OCI-LY1 (cell line): ENCODE measurements at regions not wholly inside any gene's neighbourhood (a gene's known extent, or its start where the extent isn't known, plus 50 kb on each side); places are given as distances from the start of the nearest gene placed in this dataset.

ENCODE experiments used
- H2AFZ ChIP-seq: fragments of 200-600 bp; sonication (generic), shearing (Covaris generic); 2 replicates; pipeline ENCODE4 v1.6.0; 2014; ENCODE audit warnings: antibody characterized with exemption, mild to moderate bottlenecking, low read length
- H3F3A ChIP-seq: fragments of 200-600 bp; sonication (generic), shearing (Covaris generic); 2 replicates; pipeline ENCODE4 v1.6.0; 2014; ENCODE audit warnings: mild to moderate bottlenecking, antibody characterized with exemption, low read length, moderate library complexity; ENCODE audit not compliant: insufficient read depth
- H3K27ac ChIP-seq: fragments of 200-600 bp; sonication (generic); 2 replicates; pipeline ENCODE4 v1.5.1; 2014; ENCODE audit warnings: low read length, mixed run types, mild to moderate bottlenecking, low read depth; ENCODE audit not compliant: poor library complexity, severe bottlenecking
- H3K27me3 ChIP-seq: fragments of 200-600 bp; sonication (generic); 2 replicates; pipeline ENCODE4 v1.6.0; 2014; ENCODE audit warnings: antibody characterized with exemption, mild to moderate bottlenecking, low read length, moderate library complexity; ENCODE audit not compliant: insufficient read depth
- H3K36me3 ChIP-seq: fragments of 200-600 bp; sonication (generic); 2 replicates; pipeline ENCODE4 v1.6.1; 2014; ENCODE audit warnings: mild to moderate bottlenecking, antibody characterized with exemption, low read length, moderate library complexity, mixed read lengths; ENCODE audit not compliant: insufficient read depth
- H3K4me1 ChIP-seq: fragments of 200-600 bp; sonication (generic); 2 replicates; pipeline ENCODE4 v1.5.1; 2014; ENCODE audit warnings: mild to moderate bottlenecking, low read length, moderate library complexity; ENCODE audit not compliant: insufficient read depth, severe bottlenecking
- H3K4me2 ChIP-seq: fragments of 200-600 bp; sonication (generic), shearing (Covaris generic); 2 replicates; pipeline ENCODE4 v1.6.1; 2014; ENCODE audit warnings: low read length
- H3K4me3 ChIP-seq: fragments of 200-600 bp; sonication (generic); 2 replicates; pipeline ENCODE4 v1.5.1; 2014; ENCODE audit warnings: low read length, low read depth, mild to moderate bottlenecking, mixed read lengths; ENCODE audit not compliant: poor library complexity, severe bottlenecking
- H3K79me2 ChIP-seq: fragments of 200-600 bp; shearing (Covaris generic); 2 replicates; pipeline ENCODE4 v1.6.1; 2016; ENCODE audit warnings: mixed run types, low read length, mixed read lengths; ENCODE audit not compliant: insufficient read depth
- H3K9ac ChIP-seq: fragments of 200-600 bp; sonication (generic), shearing (Covaris generic); 2 replicates; pipeline ENCODE4 v1.6.1; 2014; ENCODE audit warnings: mild to moderate bottlenecking, low read length, mixed read lengths
- H3K9me2 ChIP-seq: fragments of 200-600 bp; sonication (generic), shearing (Covaris generic); 2 replicates; pipeline ENCODE4 v1.6.1; 2014; ENCODE audit warnings: low read depth, mild to moderate bottlenecking, low read length, mixed read lengths
- H3K9me3 ChIP-seq: fragments of 200-600 bp; shearing (Covaris generic); 2 replicates; pipeline ENCODE4 v1.6.1; 2014; ENCODE audit warnings: low read length, mixed read lengths
- H4K20me1 ChIP-seq: fragments of 200-600 bp; sonication (generic), shearing (Covaris generic); 2 replicates; pipeline ENCODE4 v1.6.0; 2016; ENCODE audit warnings: mild to moderate bottlenecking, low read length; ENCODE audit not compliant: insufficient read depth
- EZH2 ChIP-seq: fragments of 200-600 bp; sonication (generic), shearing (Covaris generic); IDR thresholded peaks from 2 replicates; pipeline ENCODE4 v1.8.0; 2017; ENCODE audit warnings: borderline replicate concordance, mixed run types, mild to moderate bottlenecking, antibody characterized with exemption, low read length, moderate library complexity, mixed read lengths
- TF ChIP-seq, protein P1 (sequence below): fragments of 200-600 bp; sonication (generic), shearing (Covaris generic); IDR thresholded peaks from 2 replicates; pipeline ENCODE4 v1.5.1; 2017; ENCODE audit warnings: mild to moderate bottlenecking, antibody characterized with exemption, low read length, moderate library complexity, mixed read lengths

DNA sequence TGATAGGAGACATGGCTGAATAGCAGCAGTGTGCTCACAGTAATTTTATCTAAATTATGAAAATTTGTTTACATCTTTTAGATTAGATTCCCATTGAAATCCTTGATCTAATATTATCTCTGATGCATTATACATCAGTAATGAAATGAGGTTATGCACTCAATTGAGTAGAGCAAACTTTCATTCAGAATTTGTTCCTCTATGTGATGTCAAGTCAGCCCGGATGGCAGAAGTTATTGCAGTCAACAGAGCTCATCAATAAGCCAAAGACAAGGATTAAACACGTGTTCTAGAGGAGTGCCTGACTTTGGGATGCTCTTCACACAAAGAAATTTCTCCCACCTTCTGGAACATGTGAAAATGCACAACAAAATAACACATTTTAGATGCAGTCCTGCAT lies 688.8 kb downstream of the TMEM121 start:
- no peaks in the 10 kb centered on the region for H3K9me3 ChIP-seq
- no peaks in the 10 kb centered on the region for H3F3A ChIP-seq
- H3K36me3 ChIP-seq = no peaks in the 10 kb centered on the region
- no peaks in the 10 kb centered on the region for H3K79me2 ChIP-seq
- no peaks in the 10 kb centered on the region for H4K20me1 ChIP-seq
- no peak overlapping the region for H3K27ac ChIP-seq
- no peaks in the 10 kb centered on the region for H3K9me2 ChIP-seq
- no peaks in the 10 kb centered on the region for H3K4me1 ChIP-seq
- no peaks in the 10 kb centered on the region for H3K27me3 ChIP-seq
- H3K4me3 ChIP-seq = no peak overlapping the region
- no peak overlapping the region for H2AFZ ChIP-seq
- H3K4me2 ChIP-seq = no peak overlapping the region
- H3K9ac ChIP-seq = no peak overlapping the region
- TF ChIP-seq, protein P1, sequence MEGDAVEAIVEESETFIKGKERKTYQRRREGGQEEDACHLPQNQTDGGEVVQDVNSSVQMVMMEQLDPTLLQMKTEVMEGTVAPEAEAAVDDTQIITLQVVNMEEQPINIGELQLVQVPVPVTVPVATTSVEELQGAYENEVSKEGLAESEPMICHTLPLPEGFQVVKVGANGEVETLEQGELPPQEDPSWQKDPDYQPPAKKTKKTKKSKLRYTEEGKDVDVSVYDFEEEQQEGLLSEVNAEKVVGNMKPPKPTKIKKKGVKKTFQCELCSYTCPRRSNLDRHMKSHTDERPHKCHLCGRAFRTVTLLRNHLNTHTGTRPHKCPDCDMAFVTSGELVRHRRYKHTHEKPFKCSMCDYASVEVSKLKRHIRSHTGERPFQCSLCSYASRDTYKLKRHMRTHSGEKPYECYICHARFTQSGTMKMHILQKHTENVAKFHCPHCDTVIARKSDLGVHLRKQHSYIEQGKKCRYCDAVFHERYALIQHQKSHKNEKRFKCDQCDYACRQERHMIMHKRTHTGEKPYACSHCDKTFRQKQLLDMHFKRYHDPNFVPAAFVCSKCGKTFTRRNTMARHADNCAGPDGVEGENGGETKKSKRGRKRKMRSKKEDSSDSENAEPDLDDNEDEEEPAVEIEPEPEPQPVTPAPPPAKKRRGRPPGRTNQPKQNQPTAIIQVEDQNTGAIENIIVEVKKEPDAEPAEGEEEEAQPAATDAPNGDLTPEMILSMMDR = no peak
- TF ChIP-seq EZH2 = no peak

DNA sequence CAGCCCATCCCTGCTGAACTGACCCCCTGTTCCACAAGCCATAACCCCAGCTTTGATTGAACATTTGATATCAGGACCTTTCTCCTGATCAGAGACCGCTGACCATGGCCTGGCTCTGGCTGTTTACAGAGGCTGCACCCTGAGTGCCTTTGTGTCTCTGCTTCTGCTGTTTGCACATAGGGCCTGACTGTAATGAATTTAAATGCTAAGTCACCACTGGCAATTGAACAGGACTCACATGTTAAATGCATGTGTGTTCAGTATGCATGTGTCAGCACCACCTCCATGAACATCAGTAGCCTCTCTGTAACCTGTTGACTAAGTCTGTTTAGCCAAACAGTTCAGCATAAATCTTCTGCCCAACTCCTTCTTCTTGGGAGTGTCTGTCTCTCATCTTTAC lies 690.3 kb downstream of the TMEM121 start:
- Histone ChIP-seq H3K4me2 (no peak overlapping the region), H2AFZ (no peak overlapping the region), H3K4me3 (no peak overlapping the region), H3K4me1 (no peaks in the 10 kb centered on the region), H3K36me3 (no peaks in the 10 kb centered on the region), H3K9me2 (no peaks in the 10 kb centered on the region), H3K27me3 (no peaks in the 10 kb centered on the region), H3F3A (no peaks in the 10 kb centered on the region), H4K20me1 (no peaks in the 10 kb centered on the region), H3K79me2 (no peaks in the 10 kb centered on the region), H3K27ac (no peak overlapping the region), H3K9ac (no peak overlapping the region), H3K9me3 (no peaks in the 10 kb centered on the region)
- no peak for TF ChIP-seq EZH2
- TF ChIP-seq, protein P1 = no peak

DNA sequence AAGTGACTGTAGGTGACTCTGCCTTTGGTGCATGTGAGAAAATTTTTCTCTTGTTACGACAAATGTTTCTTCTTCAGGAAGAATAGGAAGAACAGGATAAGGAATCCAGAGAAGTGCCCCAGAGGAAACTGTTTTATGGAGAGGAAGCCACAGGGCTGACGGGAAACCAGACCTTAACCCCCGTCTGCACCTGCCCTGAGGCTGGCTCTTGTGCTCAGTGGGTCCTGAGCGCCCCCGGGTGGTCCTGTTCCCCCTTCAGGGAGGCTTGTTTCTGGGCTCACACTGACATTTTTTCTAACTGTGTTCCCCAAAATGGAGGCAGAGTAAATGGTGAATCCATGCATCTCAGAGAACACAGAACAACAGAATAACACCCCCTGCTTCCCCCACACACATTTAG lies 691.8 kb downstream of the TMEM121 start:
- Histone ChIP-seq H3K4me3 (no peak overlapping the region), H4K20me1 (no peaks in the 10 kb centered on the region), H3K27ac (no peak overlapping the region), H3K4me1 (no peaks in the 10 kb centered on the region), H3K36me3 (no peaks in the 10 kb centered on the region), H3K79me2 (no peaks in the 10 kb centered on the region), H3K4me2 (no peak overlapping the region), H3F3A (no peaks in the 10 kb centered on the region), H3K9me2 (no peaks in the 10 kb centered on the region), H3K9me3 (no peaks in the 10 kb centered on the region), H2AFZ (no peak overlapping the region), H3K9ac (no peak overlapping the region), H3K27me3 (no peaks in the 10 kb centered on the region)
- TF ChIP-seq, protein P1 = 0 out of 2 replicates have a peak, but pooled peaks have one; percentile 7
- no peak for TF ChIP-seq EZH2
